Testis (tissue), 2 donors: ENCODE measurements at regions not wholly inside any gene's neighbourhood (a gene's known extent, or its start where the extent isn't known, plus 50 kb on each side); places are given as distances from the start of the nearest gene placed in this dataset.

ENCODE experiments used
- DNase-seq: peaks from one replicate; pipeline ENCODE4 v3.0.0-alpha.2; 2019
- H3K27ac ChIP-seq, 2 donors: fragments of 200-600 bp; sonication (generic); one replicate each; pipeline ENCODE4 v1.5.1; 2019
- H3K27me3 ChIP-seq: fragments of 200-600 bp; sonication (generic); one replicate; pipeline ENCODE4 v1.5.1; 2019
- H3K36me3 ChIP-seq: fragments of 200-600 bp; sonication (generic); one replicate; pipeline ENCODE4 v1.5.1; 2017; ENCODE audit warnings: low read depth; ENCODE audit errors: missing control alignments
- H3K4me1 ChIP-seq: fragments of 200-600 bp; sonication (generic); one replicate; pipeline ENCODE4 v1.5.1; 2019
- H3K4me3 ChIP-seq, 2 donors: fragments of 200-600 bp; sonication (generic); one replicate each; pipeline ENCODE4 v1.5.1; 2017 to 2019
- H3K9me3 ChIP-seq: fragments of 200-600 bp; sonication (generic); one replicate; pipeline ENCODE4 v1.5.1; 2017
- POLR2A ChIP-seq: fragments of 450-650 bp; IDR thresholded peaks from one replicate; pipeline ENCODE4 v1.6.1; 2017; ENCODE audit warnings: antibody characterized with exemption, mild to moderate bottlenecking, moderate library complexity
- WGBS, 2 donors: methylation state at CpG; one replicate each; pipeline ENCODE4 v1.1.5; 2018; 5-methylcytosine and 5-hydroxymethylcytosine counted together
- intact Hi-C: fragments of 100-400 bp; cut with DNase I; formaldehyde crosslinking; loops from one replicate; pipeline ENCODE4 v1.15.1; 2023; ENCODE audit warnings: low total_unique reads
- TF ChIP-seq, protein P1 (sequence below), 3 experiments: fragments of 450-650 bp in 2 of 3; fragments of 200-600 bp in 1 of 3; sonication (generic) in 1 of 3; IDR thresholded peaks; one replicate each; pipeline ENCODE4 v1.5.1; 2016 to 2019; ENCODE audit warnings: antibody characterized with exemption in 3 of 3, mild to moderate bottlenecking in 2 of 3, moderate library complexity in 1 of 3

DNA sequence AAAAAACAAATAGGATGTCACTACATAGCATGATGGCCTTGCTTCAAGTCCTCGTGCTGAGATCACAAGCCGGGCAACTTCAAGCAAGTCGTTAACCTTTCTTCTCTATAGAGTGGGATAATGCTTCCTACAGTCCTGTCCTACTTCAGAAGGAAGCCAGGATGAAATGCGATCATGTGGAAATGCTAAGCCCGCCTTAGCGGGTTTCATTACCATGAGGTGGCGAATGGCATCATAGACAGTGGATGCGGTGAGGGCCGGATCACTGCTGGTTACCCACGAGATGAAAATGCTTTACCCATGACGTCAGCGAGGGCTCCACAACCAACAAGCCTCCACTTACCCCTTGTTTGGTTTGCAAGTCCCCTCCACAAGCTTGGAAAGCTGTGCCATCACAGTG, 206.4 kb downstream of the TBXT start:
- WGBS, 2 donors = 89% methylated on average over 12 of the region's 12 CpGs
- no peak for DNase-seq
- Histone ChIP-seq H3K4me1 (no peaks in the 10 kb centered on the region), H3K27me3 (no peaks in the 10 kb centered on the region), H3K36me3 (no peaks in the 10 kb centered on the region), H3K27ac (no peak overlapping the region), H3K4me3 (no peak overlapping the region), H3K9me3 (no peaks in the 10 kb centered on the region)
- intact Hi-C loops = no loop called here
- TF ChIP-seq POLR2A = no peak
- TF ChIP-seq, protein P1, sequence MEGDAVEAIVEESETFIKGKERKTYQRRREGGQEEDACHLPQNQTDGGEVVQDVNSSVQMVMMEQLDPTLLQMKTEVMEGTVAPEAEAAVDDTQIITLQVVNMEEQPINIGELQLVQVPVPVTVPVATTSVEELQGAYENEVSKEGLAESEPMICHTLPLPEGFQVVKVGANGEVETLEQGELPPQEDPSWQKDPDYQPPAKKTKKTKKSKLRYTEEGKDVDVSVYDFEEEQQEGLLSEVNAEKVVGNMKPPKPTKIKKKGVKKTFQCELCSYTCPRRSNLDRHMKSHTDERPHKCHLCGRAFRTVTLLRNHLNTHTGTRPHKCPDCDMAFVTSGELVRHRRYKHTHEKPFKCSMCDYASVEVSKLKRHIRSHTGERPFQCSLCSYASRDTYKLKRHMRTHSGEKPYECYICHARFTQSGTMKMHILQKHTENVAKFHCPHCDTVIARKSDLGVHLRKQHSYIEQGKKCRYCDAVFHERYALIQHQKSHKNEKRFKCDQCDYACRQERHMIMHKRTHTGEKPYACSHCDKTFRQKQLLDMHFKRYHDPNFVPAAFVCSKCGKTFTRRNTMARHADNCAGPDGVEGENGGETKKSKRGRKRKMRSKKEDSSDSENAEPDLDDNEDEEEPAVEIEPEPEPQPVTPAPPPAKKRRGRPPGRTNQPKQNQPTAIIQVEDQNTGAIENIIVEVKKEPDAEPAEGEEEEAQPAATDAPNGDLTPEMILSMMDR (IDR thresholded peaks at IDR 0.05) = no peak

DNA sequence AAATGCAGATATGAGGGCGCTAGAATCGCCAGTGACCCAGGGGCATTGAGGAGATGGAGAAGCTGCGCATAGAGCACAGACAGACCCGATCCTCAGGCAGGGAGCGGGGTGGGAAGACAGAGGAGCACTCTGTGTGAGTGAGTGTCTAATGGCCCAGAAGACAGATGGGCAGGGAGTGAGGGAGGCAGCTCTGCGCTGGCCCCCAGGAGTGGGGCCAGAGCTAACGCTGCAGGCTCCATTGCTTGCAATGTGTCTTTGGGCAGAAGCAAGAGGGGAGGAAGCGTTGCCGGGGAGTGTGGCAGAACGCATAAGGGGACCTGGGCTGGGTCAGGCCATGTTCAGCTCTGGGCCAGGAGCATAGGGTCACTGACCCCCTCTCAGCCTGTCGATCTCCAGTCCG, 207.0 kb downstream of the TBXT start:
- no peaks in the 10 kb centered on the region for H3K9me3 ChIP-seq
- no peak overlapping the region for H3K27ac ChIP-seq
- no peak overlapping the region for H3K4me3 ChIP-seq
- DNase-seq = no peak
- no peaks in the 10 kb centered on the region for H3K4me1 ChIP-seq
- TF ChIP-seq, protein P1 (IDR thresholded peaks at IDR 0.05) = no peak
- no peak for TF ChIP-seq POLR2A
- intact Hi-C loops = no loop called here
- no peaks in the 10 kb centered on the region for H3K27me3 ChIP-seq
- WGBS, 2 donors = 85 to 86% methylated on average over 12 of the region's 12 CpGs
- H3K36me3 ChIP-seq = no peaks in the 10 kb centered on the region

DNA sequence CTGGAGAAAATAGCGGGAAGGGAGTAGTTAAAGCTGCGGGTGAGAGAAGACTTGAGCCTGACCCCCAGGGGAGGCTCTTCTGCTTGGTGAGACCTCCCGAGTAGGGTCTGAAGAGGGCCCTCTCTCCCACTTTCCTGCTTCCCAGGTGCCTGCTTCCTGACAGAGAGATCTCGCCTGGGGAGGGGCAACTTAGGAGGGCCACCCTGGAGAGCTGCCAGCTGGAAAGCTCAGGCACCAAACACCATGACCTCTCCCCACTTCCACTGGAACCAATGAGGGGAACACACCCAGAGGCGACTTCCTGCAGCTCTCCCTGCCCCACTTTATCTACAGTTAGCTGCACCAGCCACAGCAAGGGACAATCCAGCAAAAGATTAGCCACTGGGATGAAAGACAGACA, 208.0 kb downstream of the TBXT start:
- Histone ChIP-seq H3K27ac (no peak overlapping the region), H3K4me1 (no peaks in the 10 kb centered on the region), H3K9me3 (no peaks in the 10 kb centered on the region), H3K27me3 (no peaks in the 10 kb centered on the region), H3K36me3 (no peaks in the 10 kb centered on the region), H3K4me3 (no peak overlapping the region)
- no peak for TF ChIP-seq POLR2A
- TF ChIP-seq, protein P1 (IDR thresholded peaks at IDR 0.05) = no peak
- intact Hi-C loops = no loop called here
- no peak for DNase-seq
- 76 to 80% methylated on average over 3 to 5 of the region's 5 CpGs for WGBS, 2 donors

DNA sequence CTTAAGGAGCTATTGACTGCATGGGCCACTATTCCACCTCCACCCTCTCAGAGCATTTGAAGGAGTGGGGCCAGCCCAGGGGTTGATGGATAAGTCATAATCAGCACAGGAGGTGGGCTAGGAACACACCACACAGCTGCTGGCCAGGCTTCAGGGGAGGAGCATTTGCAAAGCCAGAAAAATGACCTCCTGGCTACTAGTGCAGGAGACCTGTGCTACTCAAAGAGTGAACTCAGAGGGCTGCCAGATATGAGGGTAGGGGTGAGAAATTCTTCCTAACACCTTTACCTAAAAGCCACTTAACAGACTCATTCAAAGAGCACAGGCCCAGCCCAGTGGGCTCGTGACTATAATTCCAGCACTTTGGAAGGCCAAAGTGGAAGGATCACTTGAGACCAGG, 210.8 kb downstream of the TBXT start:
- intact Hi-C loops = no loop called here
- TF ChIP-seq, protein P1 (IDR thresholded peaks at IDR 0.05) = no peak
- TF ChIP-seq POLR2A = no peak
- WGBS, 2 donors = 75% methylated on average over 1 of the region's 1 CpG; no CpG with 5 or more reads in 1 of the 2 donors
- DNase-seq = no peak
- no peak overlapping the region for H3K4me3 ChIP-seq
- H3K4me1 ChIP-seq = no peaks in the 10 kb centered on the region
- no peak overlapping the region for H3K27ac ChIP-seq
- H3K27me3 ChIP-seq = no peaks in the 10 kb centered on the region
- no peaks in the 10 kb centered on the region for H3K36me3 ChIP-seq
- no peaks in the 10 kb centered on the region for H3K9me3 ChIP-seq

DNA sequence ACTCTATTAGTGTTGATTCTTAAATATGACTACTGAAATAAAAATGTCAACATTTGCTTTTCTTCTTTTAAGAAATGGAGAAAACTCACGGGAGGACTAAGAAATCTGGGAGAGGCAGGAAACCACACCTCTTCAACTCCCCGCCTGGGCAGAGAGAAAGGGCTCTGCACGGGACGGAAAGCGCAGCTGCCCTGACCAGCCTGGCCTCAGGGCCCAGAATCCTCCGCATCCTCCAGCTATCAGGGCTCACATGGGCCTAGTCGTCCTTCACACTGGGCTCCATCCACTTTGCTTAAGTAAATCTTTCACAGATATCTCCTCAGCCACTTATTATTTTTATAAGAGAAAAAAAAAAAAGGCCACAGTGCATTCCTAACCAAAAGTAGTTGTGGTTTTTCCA, 215.1 kb downstream of the TBXT start:
- intact Hi-C loops = no loop called here
- no peak for DNase-seq
- peaks cover 2% of the 10 kb centered on the region for H3K4me1 ChIP-seq
- no peak for TF ChIP-seq POLR2A
- TF ChIP-seq, protein P1 (IDR thresholded peaks at IDR 0.05) = no peak
- WGBS, 2 donors = 63 to 86% methylated on average over 7 of the region's 7 CpGs
- no peaks in the 10 kb centered on the region for H3K36me3 ChIP-seq
- no peaks in the 10 kb centered on the region for H3K9me3 ChIP-seq
- H3K27me3 ChIP-seq = no peaks in the 10 kb centered on the region
- no peak overlapping the region for H3K4me3 ChIP-seq
- H3K27ac ChIP-seq = no peak overlapping the region
